ENCODE measurements at regions not wholly inside any gene's neighbourhood (a gene's known extent, or its start where the extent isn't known, plus 50 kb on each side); places are given as distances from the start of the nearest gene placed in this dataset.
"Not testable (repeated sequence)": the region's sequence is repeated elsewhere in the genome, so short reads cannot be mapped to it uniquely, and the experiment has no call there.

DNA sequence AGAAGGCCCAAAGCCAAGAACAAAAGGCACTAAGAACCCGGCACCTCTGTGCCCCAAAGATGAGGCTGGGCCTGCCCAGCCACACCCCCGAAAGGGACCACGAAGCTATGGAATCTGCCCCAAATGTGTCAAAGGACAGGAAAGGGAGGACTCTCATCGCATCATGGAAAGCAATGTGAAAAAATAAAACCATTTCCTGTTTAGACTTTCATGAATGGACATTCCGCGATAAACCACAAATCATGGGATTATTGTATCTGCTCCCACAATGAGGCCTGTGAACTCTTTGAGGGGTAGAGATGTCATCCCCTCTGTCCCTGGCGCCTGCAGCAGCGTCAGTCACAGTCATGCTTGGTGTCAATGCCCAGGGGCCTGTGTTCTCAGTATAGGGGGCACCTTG is 135.0 kb downstream of the COPRS start:
- TF ChIP-seq POLR2A (IDR thresholded peaks at IDR 0.05), result no peak
- TF ChIP-seq, protein P1, sequence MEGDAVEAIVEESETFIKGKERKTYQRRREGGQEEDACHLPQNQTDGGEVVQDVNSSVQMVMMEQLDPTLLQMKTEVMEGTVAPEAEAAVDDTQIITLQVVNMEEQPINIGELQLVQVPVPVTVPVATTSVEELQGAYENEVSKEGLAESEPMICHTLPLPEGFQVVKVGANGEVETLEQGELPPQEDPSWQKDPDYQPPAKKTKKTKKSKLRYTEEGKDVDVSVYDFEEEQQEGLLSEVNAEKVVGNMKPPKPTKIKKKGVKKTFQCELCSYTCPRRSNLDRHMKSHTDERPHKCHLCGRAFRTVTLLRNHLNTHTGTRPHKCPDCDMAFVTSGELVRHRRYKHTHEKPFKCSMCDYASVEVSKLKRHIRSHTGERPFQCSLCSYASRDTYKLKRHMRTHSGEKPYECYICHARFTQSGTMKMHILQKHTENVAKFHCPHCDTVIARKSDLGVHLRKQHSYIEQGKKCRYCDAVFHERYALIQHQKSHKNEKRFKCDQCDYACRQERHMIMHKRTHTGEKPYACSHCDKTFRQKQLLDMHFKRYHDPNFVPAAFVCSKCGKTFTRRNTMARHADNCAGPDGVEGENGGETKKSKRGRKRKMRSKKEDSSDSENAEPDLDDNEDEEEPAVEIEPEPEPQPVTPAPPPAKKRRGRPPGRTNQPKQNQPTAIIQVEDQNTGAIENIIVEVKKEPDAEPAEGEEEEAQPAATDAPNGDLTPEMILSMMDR (IDR thresholded peaks at IDR 0.05 in 4 of 5, conservative IDR thresholded peaks at IDR 0.05 in 1 of 5), result no peak
- ATAC-seq, result no peak
- Histone ChIP-seq H3K4me1 (peaks cover 2 to 7% of the 10 kb centered on the region in 2 donors), H3K36me3 (no peaks in the 10 kb centered on the region), H3K27ac (no peak overlapping the region), H3K4me3 (no peak overlapping the region), H3K27me3 (no peaks in the 10 kb centered on the region), H3K9me3 (no peaks in the 10 kb centered on the region)
- intact Hi-C loops (cut with DNase I; ENCODE audit: low total_unique reads) (no loop called here), in situ Hi-C loops (cut with MboI; ENCODE audit: low sequenced_read_pairs in 4 of 4) (no loop called here)
- no peak for DNase-seq

DNA sequence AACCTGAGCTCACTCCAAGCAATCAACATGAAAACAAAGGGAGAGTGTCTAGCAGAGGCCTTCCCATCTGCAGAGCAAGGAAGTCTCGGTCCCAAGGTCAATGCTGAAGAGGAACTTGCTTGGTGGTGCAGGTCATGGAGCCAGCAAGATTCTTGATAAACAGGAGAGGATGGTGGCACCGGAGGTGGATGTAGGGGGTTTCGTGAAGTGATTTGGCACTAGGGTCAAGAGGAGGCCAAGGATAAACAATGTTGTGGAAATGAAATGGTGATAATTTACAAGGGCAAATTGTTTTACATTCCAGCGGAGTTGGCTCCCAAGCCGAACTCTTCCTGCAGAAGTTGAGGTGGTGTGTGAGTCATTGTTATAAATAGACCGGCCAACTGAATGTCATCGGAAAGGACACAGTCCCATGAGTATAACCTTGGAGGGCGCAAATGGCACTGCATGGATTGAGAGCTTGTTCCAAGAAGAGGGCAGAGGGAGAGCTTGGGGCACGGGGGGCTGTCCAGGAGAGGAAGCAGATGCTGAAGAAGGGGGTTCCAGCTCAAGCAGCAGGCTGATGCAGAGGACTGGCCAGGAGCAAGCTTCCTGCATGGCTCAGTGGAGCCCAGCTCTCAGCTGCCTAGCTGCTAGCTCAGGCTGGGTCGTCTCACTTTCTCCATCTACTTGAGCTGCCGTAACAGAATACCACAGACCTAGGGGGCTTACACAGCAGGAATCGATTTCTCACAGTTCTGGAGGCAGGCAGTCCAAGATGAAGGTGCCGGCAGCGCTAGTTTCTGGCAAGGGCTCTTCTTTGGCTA is 136.6 kb downstream of the COPRS start:
- Histone ChIP-seq H3K4me1 (peaks cover 2 to 7% of the 10 kb centered on the region in 2 donors), H3K9me3 (no peaks in the 10 kb centered on the region), H3K27ac (peak overlapping the region in 1 of 4 donors; percentile 18), H3K27me3 (no peaks in the 10 kb centered on the region), H3K4me3 (no peak overlapping the region), H3K36me3 (no peaks in the 10 kb centered on the region)
- DNase-seq (no peak), ATAC-seq (peak; percentile 39 to 56)
- in situ Hi-C loops (cut with MboI; ENCODE audit: low sequenced_read_pairs in 4 of 4) (no loop called here), intact Hi-C loops (cut with DNase I; ENCODE audit: low total_unique reads) (no loop called here)
- no peak for TF ChIP-seq POLR2A (IDR thresholded peaks at IDR 0.05)

DNA sequence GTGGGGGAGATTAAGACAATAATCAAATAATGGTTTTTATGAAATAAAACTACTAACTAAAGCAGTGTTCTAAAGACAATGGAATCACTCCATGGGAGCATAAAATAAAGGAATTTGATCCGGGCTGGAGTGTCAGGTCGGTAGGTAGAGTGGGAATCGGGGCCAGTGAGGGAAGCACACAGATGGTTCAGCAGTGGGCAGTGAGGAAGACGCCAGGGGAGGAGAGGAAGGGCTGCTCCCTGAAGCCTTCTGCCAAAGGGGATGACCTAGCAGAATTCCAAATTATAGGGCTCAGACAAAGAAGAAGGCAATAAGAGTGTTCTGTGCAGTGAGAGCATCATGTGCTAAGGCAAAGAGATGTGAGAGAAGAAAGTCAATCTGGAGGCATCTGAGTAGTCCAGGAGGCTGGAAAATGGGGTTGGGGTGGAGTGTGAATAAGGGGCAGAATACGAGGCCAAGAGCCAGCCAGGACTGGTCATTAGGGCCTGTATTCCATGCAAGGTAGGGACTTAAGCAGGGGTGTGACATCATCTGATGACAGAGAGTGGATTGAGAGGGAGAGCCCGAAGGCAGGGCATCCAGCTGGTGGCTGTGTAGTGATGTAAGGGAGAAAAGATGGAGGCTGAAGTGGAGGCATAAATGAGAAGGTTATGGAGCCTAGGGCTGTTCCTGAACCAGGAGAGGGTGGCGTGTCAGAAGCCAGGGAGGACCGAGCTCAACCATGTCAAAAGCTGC is 137.6 kb downstream of the COPRS start:
- ATAC-seq (no peak), DNase-seq (no peak)
- H3K27ac ChIP-seq, result no peak overlapping the region
- no peaks in the 10 kb centered on the region for H3K36me3 ChIP-seq
- H3K9me3 ChIP-seq, result no peaks in the 10 kb centered on the region
- TF ChIP-seq, protein P1 (IDR thresholded peaks at IDR 0.05 in 4 of 5, conservative IDR thresholded peaks at IDR 0.05 in 1 of 5), result no peak
- no peak for TF ChIP-seq POLR2A (IDR thresholded peaks at IDR 0.05)
- in situ Hi-C loops (cut with MboI; ENCODE audit: low sequenced_read_pairs in 4 of 4), result no loop called here
- no peak overlapping the region for H3K4me3 ChIP-seq
- intact Hi-C loops (cut with DNase I; ENCODE audit: low total_unique reads), result no loop called here
- peaks cover 2 to 7% of the 10 kb centered on the region in 2 donors for H3K4me1 ChIP-seq
- no peaks in the 10 kb centered on the region for H3K27me3 ChIP-seq

DNA sequence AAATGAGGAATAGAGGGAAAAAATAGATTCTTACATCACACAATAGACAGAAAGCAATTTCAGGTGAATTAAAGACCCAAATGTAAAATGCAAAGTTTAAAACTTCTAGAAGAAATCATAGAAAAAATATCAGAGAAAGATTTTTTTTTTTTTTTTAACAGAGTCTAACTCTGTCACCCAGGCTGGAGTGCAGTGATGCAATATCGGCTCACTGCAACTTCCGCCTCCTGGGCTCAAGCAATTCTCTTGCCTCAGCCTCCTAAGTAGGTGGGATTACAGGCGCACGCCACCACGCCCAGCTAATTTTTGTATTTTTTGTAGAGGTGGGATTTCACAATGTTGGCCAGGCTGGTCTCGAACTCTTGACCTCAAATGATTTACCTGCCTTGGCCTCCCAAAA is 141.8 kb downstream of the COPRS start:
- H3K4me3 ChIP-seq; in situ Hi-C loops (cut with MboI; ENCODE audit: low sequenced_read_pairs in 4 of 4); H3K27ac ChIP-seq; H3K9me3 ChIP-seq; H3K4me1 ChIP-seq; DNase-seq; H3K36me3 ChIP-seq; ATAC-seq; intact Hi-C loops (cut with DNase I; ENCODE audit: low total_unique reads); H3K27me3 ChIP-seq: not testable (repeated sequence)

- Histone ChIP-seq H3K36me3 (no peaks in the 10 kb centered on the region), H3K4me3 (no peak overlapping the region), H3K4me1 (no peaks in the 10 kb centered on the region), H3K27me3 (no peaks in the 10 kb centered on the region), H3K27ac (no peak overlapping the region), H3K9me3 (no peaks in the 10 kb centered on the region)
- in situ Hi-C loops (cut with MboI; ENCODE audit: low sequenced_read_pairs in 4 of 4) (no loop called here), intact Hi-C loops (cut with DNase I; ENCODE audit: low total_unique reads) (no loop called here)
- DNase-seq (no peak), ATAC-seq (no peak)
- TF ChIP-seq, protein P1 (IDR thresholded peaks at IDR 0.05 in 4 of 5, conservative IDR thresholded peaks at IDR 0.05 in 1 of 5), result no peak
- TF ChIP-seq POLR2A (IDR thresholded peaks at IDR 0.05), result no peak
These were observed 143.6 kb downstream of the COPRS start for GRCh38 chr17:31715446-31715845.

Data from gastrocnemius medialis (tissue), 4 donors.